ENCODE measurements at regions not wholly inside any gene's neighbourhood (a gene's known extent, or its start where the extent isn't known, plus 50 kb on each side); places are given as distances from the start of the nearest gene placed in this dataset.

DNA sequence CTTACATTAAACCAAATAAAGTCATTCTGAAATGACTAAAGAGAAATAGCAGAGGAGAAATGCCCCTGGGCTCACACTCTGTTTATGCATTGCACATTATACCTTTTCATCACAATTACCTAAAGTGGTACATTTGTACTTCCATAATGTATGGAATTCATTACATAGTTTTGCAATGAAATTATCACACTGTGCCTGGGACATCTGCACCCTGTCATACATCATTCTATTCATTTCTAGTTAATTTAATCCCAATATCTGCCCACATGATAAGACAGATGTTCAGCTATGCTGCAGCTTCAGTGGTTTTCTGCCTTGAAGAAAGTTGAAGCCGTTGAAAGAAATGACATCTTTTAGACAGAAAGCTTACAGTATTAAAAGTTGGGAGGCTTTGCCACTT, 580.0 kb downstream of the SOX6 start:
- no peak for DNase-seq (ENCODE audit: low spot score)
- TF ChIP-seq, protein P1, sequence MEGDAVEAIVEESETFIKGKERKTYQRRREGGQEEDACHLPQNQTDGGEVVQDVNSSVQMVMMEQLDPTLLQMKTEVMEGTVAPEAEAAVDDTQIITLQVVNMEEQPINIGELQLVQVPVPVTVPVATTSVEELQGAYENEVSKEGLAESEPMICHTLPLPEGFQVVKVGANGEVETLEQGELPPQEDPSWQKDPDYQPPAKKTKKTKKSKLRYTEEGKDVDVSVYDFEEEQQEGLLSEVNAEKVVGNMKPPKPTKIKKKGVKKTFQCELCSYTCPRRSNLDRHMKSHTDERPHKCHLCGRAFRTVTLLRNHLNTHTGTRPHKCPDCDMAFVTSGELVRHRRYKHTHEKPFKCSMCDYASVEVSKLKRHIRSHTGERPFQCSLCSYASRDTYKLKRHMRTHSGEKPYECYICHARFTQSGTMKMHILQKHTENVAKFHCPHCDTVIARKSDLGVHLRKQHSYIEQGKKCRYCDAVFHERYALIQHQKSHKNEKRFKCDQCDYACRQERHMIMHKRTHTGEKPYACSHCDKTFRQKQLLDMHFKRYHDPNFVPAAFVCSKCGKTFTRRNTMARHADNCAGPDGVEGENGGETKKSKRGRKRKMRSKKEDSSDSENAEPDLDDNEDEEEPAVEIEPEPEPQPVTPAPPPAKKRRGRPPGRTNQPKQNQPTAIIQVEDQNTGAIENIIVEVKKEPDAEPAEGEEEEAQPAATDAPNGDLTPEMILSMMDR (IDR thresholded peaks at IDR 0.05; ENCODE audit: extremely low read depth, missing control alignments) = no peak

DNA sequence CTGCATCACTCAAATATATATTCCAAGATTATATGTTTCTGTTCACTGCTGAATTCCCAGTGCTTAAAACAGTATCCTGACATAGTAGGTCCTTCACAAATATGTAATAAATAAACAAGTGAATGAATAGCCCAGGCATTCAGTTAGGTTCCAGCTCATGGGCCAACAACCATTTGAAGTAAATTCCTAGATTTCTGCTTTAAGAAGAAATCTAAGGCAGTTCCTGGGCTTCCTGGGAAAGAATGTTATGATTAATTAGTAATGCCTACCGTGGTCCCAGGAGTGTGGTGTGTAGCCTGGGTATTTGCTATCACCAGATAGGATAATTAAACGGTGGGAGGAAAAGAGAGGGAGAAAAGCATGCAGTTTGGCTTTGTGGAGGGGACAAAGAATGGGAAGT, 576.8 kb downstream of the SOX6 start:
- no peak for DNase-seq (ENCODE audit: low spot score)

DNA sequence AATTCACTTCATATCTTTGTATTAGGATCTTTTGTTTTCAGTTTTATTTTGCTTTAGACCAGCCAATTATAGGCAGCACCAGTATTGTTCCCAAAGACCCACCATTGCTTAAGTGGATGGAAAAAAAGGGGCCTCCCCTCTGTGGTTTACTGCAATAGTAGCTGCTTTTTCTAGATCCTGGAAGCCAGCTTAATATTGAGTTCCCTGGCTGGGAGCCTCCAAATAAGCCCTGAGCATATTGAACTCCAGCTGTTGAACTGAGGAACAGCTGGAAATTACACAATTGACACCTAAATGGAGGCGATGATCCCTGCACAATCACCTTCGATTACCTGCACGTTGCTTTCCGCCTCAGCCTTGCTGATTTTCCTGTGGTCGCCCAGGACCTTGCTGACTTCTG, 576.0 kb downstream of the SOX6 start:
- no peak for DNase-seq (ENCODE audit: low spot score)
- TF ChIP-seq, protein P1 (IDR thresholded peaks at IDR 0.05; ENCODE audit: extremely low read depth, missing control alignments) = no peak

More for the DNA sequence above, 576.8 kb downstream of the SOX6 start:
- TF ChIP-seq, protein P1 (IDR thresholded peaks at IDR 0.05; ENCODE audit: extremely low read depth, missing control alignments) = no peak

DNA sequence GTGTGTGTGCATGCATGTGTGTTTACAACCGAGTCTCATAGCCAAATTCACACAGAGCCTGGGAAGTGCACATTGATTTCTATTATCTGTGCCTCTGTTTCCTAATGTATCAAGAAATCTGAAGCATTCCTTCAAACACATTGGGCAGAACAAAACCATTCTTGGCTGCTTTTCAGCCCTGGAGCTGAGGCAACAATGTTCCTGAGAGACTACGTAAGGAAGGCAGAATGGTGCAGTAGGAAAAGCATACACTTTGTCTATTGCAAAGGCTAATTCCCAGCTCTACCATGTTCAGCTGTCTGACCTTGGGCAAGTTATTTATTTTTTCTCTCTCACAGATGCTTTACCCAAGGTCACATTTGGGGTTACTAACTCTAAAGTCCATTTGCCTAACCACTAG, 575.5 kb downstream of the SOX6 start:
- DNase-seq (ENCODE audit: low spot score) = no peak
- TF ChIP-seq, protein P1 (IDR thresholded peaks at IDR 0.05; ENCODE audit: extremely low read depth, missing control alignments) = no peak

DNA sequence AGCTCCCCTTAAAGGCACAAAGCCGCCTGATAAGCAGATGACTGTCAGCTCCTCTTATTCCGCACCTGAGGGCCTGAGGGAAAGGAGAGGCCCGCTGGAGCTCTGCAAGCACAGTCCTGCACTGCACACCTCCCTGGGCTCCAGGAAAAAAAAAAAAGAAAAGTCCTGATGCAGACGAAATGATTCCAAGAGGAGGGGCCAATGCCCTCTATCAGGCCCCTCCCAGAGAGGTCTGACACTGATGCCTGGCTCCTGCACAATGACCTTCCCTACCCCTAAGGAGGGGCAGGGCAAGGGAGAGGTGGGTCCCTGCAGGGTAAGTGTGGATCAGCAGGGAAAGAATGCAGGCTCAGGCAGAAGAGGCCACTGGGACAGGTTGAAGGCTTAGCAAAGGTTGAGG, 572.7 kb downstream of the SOX6 start:
- TF ChIP-seq, protein P1 (IDR thresholded peaks at IDR 0.05; ENCODE audit: extremely low read depth, missing control alignments) = no peak
- no peak for DNase-seq (ENCODE audit: low spot score)

DNA sequence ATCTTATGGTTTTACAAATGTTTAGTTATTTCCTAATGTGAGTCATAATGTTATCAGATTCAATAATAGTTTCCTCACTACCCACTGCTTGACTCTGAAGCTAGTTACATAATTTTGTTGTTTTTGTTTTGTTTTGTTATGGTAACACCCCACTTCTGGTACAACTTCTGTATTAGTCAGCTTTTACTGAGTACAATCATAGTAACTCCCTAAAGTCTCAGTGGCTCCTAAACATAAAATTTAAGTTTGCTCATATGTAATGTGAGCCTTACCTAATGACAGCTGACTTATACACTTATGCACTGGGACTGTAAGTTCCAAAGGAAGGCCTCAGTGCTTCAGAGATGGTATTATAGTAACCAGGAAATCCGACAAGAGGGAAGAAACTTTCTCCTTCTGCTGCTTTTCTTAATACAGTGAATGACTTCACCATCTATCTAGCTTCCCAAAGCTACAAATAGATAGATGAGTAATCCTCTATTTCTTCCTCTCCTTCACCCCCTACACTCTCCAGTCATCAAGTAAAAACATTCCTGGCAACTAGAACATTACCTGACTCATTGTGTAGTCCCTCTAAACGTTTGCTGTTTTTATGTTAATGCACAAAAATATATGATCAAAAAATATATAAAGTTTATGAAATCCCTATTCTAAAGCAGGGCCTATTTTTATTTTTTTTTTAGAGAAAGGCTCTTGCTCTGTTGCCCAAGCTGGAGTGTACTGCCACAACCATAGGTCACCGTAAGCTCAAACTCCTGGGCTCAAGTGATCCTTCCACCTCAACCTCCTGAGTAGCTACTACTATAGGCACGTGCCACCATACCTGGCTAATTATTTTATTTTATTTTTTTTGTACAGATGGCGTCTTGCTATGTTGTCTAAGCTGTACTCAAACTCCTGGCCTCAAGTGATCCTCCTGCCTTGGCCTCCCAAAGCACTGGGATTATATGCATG, 563.0 kb downstream of the SOX6 start:
- DNase-seq (ENCODE audit: low spot score) = no peak
- TF ChIP-seq, protein P1 (IDR thresholded peaks at IDR 0.05; ENCODE audit: extremely low read depth, missing control alignments) = no peak

DNA sequence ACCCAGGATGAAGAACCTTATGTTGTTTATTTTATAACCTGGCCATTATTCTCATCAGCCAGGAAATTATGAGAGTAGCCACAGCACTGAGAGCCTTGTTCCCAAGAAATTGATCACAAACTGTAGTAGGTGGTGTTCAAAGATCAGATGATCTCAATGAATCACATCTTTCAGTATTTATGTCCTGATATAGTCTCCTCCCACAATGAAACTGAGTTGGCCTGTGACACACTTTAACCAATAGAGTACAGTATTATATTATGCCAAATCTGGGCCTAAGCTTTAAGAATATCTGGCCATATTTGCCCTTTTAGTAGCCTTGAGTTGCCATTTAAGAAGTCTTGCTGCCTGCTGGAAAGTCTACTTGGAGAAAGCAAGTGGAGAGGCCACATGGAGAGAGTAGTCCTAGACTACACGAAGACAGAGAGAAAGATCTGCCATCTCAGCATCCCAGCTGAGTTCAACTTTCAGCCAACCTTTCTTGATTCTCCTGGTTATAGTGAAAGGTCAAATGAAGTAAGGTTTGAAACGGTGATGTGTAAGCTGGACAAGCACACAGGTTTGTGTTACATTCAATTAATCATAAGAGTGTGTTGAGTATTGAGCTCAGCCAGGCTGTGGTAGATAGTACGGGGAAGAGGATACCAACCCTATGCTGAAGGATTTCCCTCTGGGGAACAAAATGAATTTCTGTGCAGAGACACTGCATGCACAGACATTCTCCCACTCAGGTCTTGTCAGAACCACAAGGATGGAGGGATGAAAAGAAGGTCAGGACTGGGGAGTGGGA, 561.8 kb downstream of the SOX6 start:
- TF ChIP-seq, protein P1 (IDR thresholded peaks at IDR 0.05; ENCODE audit: extremely low read depth, missing control alignments) = no peak

More for the DNA sequence above, 561.8 kb downstream of the SOX6 start:
- no peak for DNase-seq (ENCODE audit: low spot score)

Measured in GM20000 (cell line).